ENCODE measurements at regions not wholly inside any gene's neighbourhood (a gene's known extent, or its start where the extent isn't known, plus 50 kb on each side); places are given as distances from the start of the nearest gene placed in this dataset.

DNA sequence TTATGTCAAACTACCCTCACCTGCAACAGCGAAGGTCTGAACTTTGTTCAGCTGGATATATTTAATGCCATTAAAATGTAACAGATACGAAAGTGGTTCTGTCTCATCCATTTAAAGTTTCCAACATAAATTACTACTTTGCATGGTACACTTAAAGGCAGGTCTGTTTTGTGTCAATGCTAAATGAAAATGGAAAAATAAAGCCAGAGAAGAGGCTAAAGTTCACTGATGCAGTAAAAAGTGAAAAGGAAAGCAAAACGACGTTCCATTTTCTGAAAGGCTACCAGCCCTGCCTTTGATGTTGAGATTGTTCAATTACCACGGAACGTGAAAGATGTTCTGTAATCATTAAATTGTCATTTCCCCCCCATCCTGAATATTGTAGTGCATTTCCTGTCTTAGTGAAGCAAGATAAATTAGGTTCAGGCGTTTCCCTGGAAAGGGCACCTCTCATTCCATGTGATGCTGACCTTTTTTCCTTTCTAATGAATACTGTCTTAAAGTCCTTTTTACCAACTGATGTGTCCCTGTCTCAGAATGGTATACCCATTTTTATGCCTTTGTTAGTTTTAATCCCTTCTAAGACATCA lies 334.7 kb upstream of the JAG1 start:
- TF ChIP-seq SMC3 (conservative IDR thresholded peaks at IDR 0.05; ENCODE audit: poor library complexity): no peak
- no peak for TF ChIP-seq POLR2AphosphoS5 (IDR thresholded peaks at IDR 0.05)
- TF ChIP-seq CTCF (IDR thresholded peaks at IDR 0.05; ENCODE audit: poor library complexity, severe bottlenecking): no peak
- no peak for TF ChIP-seq EZH2 (IDR thresholded peaks at IDR 0.05; ENCODE audit: borderline replicate concordance, insufficient read depth, low read length, poor library complexity, severe bottlenecking)
- no peak for TF ChIP-seq MXI1 (conservative IDR thresholded peaks at IDR 0.05; ENCODE audit: poor library complexity, severe bottlenecking)

All from neural cell (in vitro differentiated cells).